ENCODE measurements at regions not wholly inside any gene's neighbourhood (a gene's known extent, or its start where the extent isn't known, plus 50 kb on each side); places are given as distances from the start of the nearest gene placed in this dataset.

DNA sequence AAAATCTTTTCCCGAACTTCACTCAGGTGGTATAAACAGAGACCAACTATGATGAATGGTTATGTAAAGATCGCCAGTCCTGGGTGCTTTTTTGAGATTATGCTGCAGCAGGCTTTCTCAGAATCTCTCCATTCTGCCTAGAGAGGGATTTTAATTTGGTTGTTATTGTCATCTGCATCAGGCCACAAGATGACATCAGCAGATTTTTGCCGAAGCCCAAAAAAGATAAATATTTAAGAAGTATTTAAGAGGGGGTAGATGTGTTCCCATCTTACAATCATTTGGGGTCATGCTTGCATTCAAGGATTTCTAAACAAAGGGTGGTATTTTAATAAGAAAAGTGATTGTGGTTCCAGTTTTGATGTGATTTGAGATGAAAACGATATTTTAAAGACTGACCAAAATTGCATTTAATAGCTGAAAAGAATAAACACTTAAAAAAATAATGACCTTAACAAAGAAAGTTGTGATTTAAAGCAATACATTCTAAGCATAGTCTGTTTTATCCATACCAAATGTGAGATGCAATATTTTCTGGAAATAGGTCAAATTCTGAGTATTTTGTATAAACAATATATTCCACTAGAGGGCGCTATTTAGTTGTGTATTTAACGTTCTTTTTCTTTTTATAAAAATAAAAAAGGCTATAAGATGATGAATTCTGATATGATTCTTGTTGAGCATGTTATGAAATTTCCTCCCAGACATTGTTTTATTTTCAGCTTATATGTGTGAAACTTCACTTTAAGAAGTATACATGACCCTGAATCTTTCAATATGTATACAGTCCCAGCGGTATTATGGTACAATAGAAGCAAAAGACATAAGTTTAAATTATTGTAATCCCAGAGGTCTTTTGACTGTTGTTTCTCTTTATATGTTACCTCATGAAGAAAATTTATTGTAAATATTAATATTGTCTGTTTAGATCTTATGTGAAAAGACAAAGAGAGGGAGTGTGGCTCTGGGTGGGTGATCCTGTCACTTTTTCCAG is 51.0 kb upstream of the ZFP64 start:
- intact Hi-C loops (cut with DNase I, micrococcal nuclease): loop anchor here in 1 of 2 donors (5.0 kb wide), 1 partner anchor 140 kb away; no protein-coding TSS in a partner anchor
- ATAC-seq: no peak

More for the DNA sequence above, 51.0 kb upstream of the ZFP64 start:
- DNase-seq: no peak

Measured in left colon (tissue), 2 donors.